ENCODE measurements at regions not wholly inside any gene's neighbourhood (a gene's known extent, or its start where the extent isn't known, plus 50 kb on each side); places are given as distances from the start of the nearest gene placed in this dataset.

DNA sequence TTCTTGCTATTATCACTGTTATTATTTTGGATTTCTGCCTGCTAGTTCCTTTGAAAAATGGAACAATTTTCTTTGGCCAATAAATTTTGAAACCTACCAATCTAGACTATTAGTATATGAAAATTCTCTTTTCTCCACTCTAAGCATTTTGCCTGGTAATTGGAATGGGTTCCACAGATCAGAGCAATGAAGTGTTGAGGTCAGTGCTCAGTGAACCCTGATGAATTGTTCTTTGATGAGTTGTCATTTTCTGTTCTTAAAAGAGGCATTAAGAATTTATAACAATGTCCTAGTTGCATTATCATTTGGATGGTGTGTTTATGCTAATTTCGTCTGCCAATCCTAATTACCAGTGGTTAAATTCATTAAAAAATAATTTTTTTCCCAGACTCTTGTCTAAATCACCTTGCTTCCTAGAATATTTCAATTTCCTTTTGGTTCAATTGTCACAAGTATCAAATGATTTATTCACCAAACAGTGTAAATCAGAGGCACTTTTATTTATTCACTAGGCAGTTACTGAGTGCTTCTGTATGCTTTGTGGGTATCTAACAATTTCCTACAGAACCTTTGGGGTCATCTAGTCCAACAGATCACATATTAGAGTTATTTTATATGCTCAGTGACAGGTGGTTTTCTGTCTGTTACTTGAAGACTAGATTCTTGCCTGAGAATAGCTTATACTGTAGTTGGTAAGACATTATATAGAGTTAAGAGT lies 239.0 kb downstream of the DNAJB9 start:
- H3K36me3 ChIP-seq: no peaks in the 10 kb centered on the region
- TF ChIP-seq, protein P1, sequence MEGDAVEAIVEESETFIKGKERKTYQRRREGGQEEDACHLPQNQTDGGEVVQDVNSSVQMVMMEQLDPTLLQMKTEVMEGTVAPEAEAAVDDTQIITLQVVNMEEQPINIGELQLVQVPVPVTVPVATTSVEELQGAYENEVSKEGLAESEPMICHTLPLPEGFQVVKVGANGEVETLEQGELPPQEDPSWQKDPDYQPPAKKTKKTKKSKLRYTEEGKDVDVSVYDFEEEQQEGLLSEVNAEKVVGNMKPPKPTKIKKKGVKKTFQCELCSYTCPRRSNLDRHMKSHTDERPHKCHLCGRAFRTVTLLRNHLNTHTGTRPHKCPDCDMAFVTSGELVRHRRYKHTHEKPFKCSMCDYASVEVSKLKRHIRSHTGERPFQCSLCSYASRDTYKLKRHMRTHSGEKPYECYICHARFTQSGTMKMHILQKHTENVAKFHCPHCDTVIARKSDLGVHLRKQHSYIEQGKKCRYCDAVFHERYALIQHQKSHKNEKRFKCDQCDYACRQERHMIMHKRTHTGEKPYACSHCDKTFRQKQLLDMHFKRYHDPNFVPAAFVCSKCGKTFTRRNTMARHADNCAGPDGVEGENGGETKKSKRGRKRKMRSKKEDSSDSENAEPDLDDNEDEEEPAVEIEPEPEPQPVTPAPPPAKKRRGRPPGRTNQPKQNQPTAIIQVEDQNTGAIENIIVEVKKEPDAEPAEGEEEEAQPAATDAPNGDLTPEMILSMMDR (IDR thresholded peaks at IDR 0.05): no peak
- no peak for TF ChIP-seq POLR2A (IDR thresholded peaks at IDR 0.05)
- no peaks in the 10 kb centered on the region for H3K9me3 ChIP-seq
- no peaks in the 10 kb centered on the region for H3K4me1 ChIP-seq
- intact Hi-C loops (cut with DNase I): no loop called here
- H3K27me3 ChIP-seq: no peaks in the 10 kb centered on the region
- no peak overlapping the region for H3K4me3 ChIP-seq
- DNase-seq: no peak
- ATAC-seq: no peak
- H3K27ac ChIP-seq: no peak overlapping the region
- 13% methylated on average over 1 of the region's 1 CpG for WGBS (ENCODE audit: insufficient coverage, low coverage, low lambda C conversion rate, missing lambda C conversion rate)

DNA sequence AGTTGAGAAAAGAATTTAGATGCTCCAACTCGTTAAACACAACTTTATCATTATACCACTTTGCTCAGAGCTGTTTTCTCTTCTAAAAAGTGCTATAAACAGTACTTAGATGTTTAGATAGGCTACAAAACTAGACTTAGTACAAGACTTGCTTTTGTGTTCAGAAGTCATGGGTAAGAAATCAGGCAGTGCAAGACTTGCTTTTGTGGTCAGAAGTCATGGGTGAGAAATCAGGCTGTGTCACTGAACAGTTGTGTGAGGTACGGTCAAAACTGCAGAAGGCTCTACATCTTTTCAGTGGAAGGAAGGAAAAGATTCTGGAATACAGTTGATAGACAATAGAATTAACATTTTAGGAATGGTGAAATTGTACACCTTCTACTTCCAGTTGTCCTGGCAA lies 239.7 kb downstream of the DNAJB9 start:
- intact Hi-C loops (cut with DNase I): no loop called here
- no peak for DNase-seq
- no peak overlapping the region for H3K27ac ChIP-seq
- no peaks in the 10 kb centered on the region for H3K9me3 ChIP-seq
- ATAC-seq: no peak
- H3K4me1 ChIP-seq: no peaks in the 10 kb centered on the region
- TF ChIP-seq, protein P1 (IDR thresholded peaks at IDR 0.05): no peak
- TF ChIP-seq POLR2A (IDR thresholded peaks at IDR 0.05): no peak
- H3K4me3 ChIP-seq: no peak overlapping the region
- H3K27me3 ChIP-seq: no peaks in the 10 kb centered on the region
- H3K36me3 ChIP-seq: no peaks in the 10 kb centered on the region
- 56% methylated on average over 2 of the region's 2 CpGs for WGBS (ENCODE audit: insufficient coverage, low coverage, low lambda C conversion rate, missing lambda C conversion rate)

DNA sequence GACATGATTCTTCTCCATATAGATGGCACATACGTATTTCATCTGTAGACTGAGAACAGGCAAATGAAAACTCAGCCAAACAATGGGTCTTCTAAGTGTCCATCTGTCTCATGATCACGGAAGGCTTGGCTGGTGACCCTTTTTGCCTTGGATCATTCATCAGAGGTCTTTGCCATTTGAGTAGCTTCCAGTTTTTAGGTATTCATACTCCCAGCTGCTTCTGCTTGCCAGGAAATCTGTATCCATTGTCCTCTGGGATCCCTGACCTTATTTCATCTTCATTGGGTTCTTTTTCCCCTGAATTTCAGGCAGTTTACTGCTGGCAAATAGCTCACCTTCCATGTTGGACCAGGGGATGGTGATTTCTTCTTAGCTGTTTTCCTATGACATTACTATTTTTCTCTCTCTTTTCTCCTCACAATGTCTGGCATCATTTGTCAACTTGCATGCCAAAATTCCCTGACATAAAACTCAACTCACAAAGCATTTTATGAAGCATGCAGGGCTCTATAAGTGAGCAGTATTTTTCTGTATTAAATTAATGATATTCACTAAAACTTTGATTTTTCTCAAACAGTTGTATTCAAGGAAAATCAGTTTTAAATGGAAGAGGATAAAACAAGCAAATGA lies 241.2 kb downstream of the DNAJB9 start:
- Histone ChIP-seq H3K36me3 (no peaks in the 10 kb centered on the region), H3K4me3 (no peak overlapping the region), H3K9me3 (no peaks in the 10 kb centered on the region), H3K27ac (no peak overlapping the region), H3K27me3 (no peaks in the 10 kb centered on the region), H3K4me1 (no peaks in the 10 kb centered on the region)
- 71% methylated on average over 2 of the region's 2 CpGs for WGBS (ENCODE audit: insufficient coverage, low coverage, low lambda C conversion rate, missing lambda C conversion rate)
- ATAC-seq (no peak), DNase-seq (no peak)
- TF ChIP-seq, protein P1 (IDR thresholded peaks at IDR 0.05): no peak
- no peak for TF ChIP-seq POLR2A (IDR thresholded peaks at IDR 0.05)
- intact Hi-C loops (cut with DNase I): no loop called here

DNA sequence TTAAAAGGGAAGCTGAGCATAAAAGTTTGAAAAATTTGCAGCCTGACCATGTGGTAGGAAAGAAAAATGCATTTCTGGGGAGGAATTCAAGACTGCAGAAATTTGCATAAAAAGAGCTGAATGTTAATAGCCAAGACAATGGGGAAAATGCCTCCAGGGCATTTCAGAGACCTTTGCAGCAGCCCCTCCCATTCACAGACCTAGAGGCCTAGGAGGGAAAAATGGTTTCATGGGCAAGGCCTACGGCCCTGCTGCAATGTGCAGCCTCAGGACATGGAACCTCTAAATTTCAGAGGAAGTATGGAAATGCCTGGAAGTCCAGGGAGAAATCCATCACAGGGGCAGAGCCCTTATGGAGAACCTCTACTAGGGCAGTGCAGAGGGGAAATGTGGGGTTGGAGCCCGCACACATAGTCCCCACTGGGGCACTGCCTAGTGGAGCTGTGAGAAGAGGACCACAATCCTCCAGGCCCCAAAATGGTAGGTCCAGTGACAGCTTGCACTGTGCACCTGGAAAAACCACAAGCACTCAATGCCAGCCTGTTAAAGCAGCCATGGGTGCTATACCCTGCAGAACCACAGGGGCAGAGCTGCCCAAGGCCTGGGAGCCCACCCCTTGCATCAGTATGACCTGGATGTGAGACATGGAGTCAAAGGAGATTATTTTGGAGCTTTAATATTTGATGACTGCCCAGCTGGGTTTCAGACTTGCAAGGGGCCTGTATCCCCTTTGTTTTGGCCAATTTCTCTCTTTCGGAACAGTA lies 243.8 kb downstream of the DNAJB9 start:
- no peak overlapping the region for H3K4me3 ChIP-seq
- no peaks in the 10 kb centered on the region for H3K36me3 ChIP-seq
- no peaks in the 10 kb centered on the region for H3K9me3 ChIP-seq
- DNase-seq (no peak), ATAC-seq (no peak)
- intact Hi-C loops (cut with DNase I): no loop called here
- TF ChIP-seq POLR2A (IDR thresholded peaks at IDR 0.05): no peak
- TF ChIP-seq, protein P1 (IDR thresholded peaks at IDR 0.05): no peak
- no peak overlapping the region for H3K27ac ChIP-seq
- H3K27me3 ChIP-seq: no peaks in the 10 kb centered on the region
- no peaks in the 10 kb centered on the region for H3K4me1 ChIP-seq
- WGBS (ENCODE audit: insufficient coverage, low coverage, low lambda C conversion rate, missing lambda C conversion rate): 72% methylated on average over 2 of the region's 3 CpGs

Data from right lobe of liver (tissue), 6 donors.